GM19452 (cell line): ENCODE measurements at regions not wholly inside any gene's neighbourhood (a gene's known extent, or its start where the extent isn't known, plus 50 kb on each side); places are given as distances from the start of the nearest gene placed in this dataset.
"Not testable (repeated sequence)": the region's sequence is repeated elsewhere in the genome, so short reads cannot be mapped to it uniquely, and the experiment has no call there.

ENCODE experiments used
- ATAC-seq: cut with Tn5 transposase; IDR thresholded peaks from one replicate; pipeline ENCODE4 v1.9.1; 2021; ENCODE audit not compliant: unreplicated experiment

GRCh38 chr7:156547884-156548561 is 92.6 kb upstream of the RNF32 start:
- no peak for ATAC-seq

- no peak for ATAC-seq
These were observed 94.6 kb upstream of the RNF32 start for GRCh38 chr7:156545979-156546378.

- no peak for ATAC-seq
These were observed 95.5 kb upstream of the RNF32 start for GRCh38 chr7:156544919-156545715.

- no peak for ATAC-seq
These were observed 96.6 kb upstream of the RNF32 start for GRCh38 chr7:156543699-156544598.

GRCh38 chr7:156540619-156541165 is 99.9 kb upstream of the RNF32 start:
- no peak for ATAC-seq

GRCh38 chr7:156539999-156540398 is 100.6 kb upstream of the RNF32 start:
- ATAC-seq = no peak

GRCh38 chr7:156537006-156537405 is 103.6 kb upstream of the RNF32 start:
- ATAC-seq = no peak

GRCh38 chr7:156534925-156535324 is 105.6 kb upstream of the RNF32 start:
- no peak for ATAC-seq

- no peak for ATAC-seq
These were observed 106.6 kb upstream of the RNF32 start for GRCh38 chr7:156533964-156534363.

GRCh38 chr7:156533420-156533819 is 107.2 kb upstream of the RNF32 start:
- no peak for ATAC-seq

GRCh38 chr7:156532016-156532602 is 108.5 kb upstream of the RNF32 start:
- no peak for ATAC-seq

- no peak for ATAC-seq
These were observed 110.6 kb upstream of the RNF32 start for GRCh38 chr7:156529956-156530355.

GRCh38 chr7:156527458-156527890 is 113.1 kb upstream of the RNF32 start:
- no peak for ATAC-seq

GRCh38 chr7:156524818-156525597 is 115.6 kb upstream of the RNF32 start:
- no peak for ATAC-seq

GRCh38 chr7:156523447-156524048 is 117.0 kb upstream of the RNF32 start:
- ATAC-seq = no peak

- no peak for ATAC-seq
These were observed 117.8 kb upstream of the RNF32 start for GRCh38 chr7:156522801-156523200.

GRCh38 chr7:156519070-156519469 is 121.5 kb upstream of the RNF32 start:
- ATAC-seq = no peak

GRCh38 chr7:156518466-156518865 is 122.1 kb upstream of the RNF32 start:
- ATAC-seq = no peak

- ATAC-seq = not testable (repeated sequence)
These were observed 122.7 kb upstream of the RNF32 start for GRCh38 chr7:156517858-156518257.
